ENCODE measurements at regions not wholly inside any gene's neighbourhood (a gene's known extent, or its start where the extent isn't known, plus 50 kb on each side); places are given as distances from the start of the nearest gene placed in this dataset.

- H3K9me3 Mint-ChIP-seq, result peaks cover 8 to 16% of the 10 kb centered on the region in 2 experiments; a peak in 4 of 5 replicates
- Histone ChIP-seq H3K14ac (ENCODE audit: insufficient read depth, low read length) (no peak overlapping the region), H4K91ac (ENCODE audit: insufficient read length, low read depth, low read length) (no peak overlapping the region), H3K4me2 (ENCODE audit: insufficient read depth, insufficient read length, low read length) (no peak overlapping the region), H4K8ac (replicated peaks; ENCODE audit: insufficient read length, low read depth, low read length) (no peak overlapping the region), H3K27ac (ENCODE audit: insufficient read length, low read depth, low read length) (no peak overlapping the region), H4K5ac (ENCODE audit: insufficient read length, low read depth, low read length) (no peak overlapping the region), H3K23me2 (ENCODE audit: insufficient read length, low read depth, low read length, poor library complexity, severe bottlenecking) (no peaks in the 10 kb centered on the region), H2BK15ac (ENCODE audit: low read depth, low read length) (no peak overlapping the region), H3K23ac (ENCODE audit: insufficient read length, low read depth, low read length) (no peak overlapping the region), H3K56ac (ENCODE audit: insufficient read length, low read depth, low read length) (no peak overlapping the region), H3K27me3 (ENCODE audit: insufficient read depth, low read length) (no peaks in the 10 kb centered on the region), H3T11ph (ENCODE audit: low read length) (no peak overlapping the region), H3K4me1 (ENCODE audit: insufficient read depth, low read length) (no peaks in the 10 kb centered on the region), H4K20me1 (ENCODE audit: control insufficient read depth, insufficient read depth, insufficient read length) (no peaks in the 10 kb centered on the region), H3K9ac (ENCODE audit: extremely low read depth, insufficient read length, low read length) (no peak overlapping the region), H3K4ac (ENCODE audit: low read depth, low read length) (no peak overlapping the region), H2BK5ac (ENCODE audit: insufficient read length, low read length) (no peak overlapping the region), H2AK5ac (ENCODE audit: insufficient read length, low read length) (no peak overlapping the region), H3K9me3 (ENCODE audit: control insufficient read depth, low read depth, low read length) (no peaks in the 10 kb centered on the region), H2BK12ac (ENCODE audit: insufficient read length, low read depth, low read length) (no peak overlapping the region), H3K18ac (ENCODE audit: insufficient read length, low read depth, low read length) (no peak overlapping the region), H2BK120ac (ENCODE audit: low read depth, low read length, poor library complexity, severe bottlenecking) (no peak overlapping the region), H3K79me2 (ENCODE audit: insufficient read depth, low read length) (no peaks in the 10 kb centered on the region), H2BK20ac (ENCODE audit: low read depth, low read length, poor library complexity, severe bottlenecking) (no peak overlapping the region), H2AFZ (ENCODE audit: low read length) (no peak overlapping the region), H3K79me1 (ENCODE audit: insufficient read depth, low read depth, low read length, poor library complexity, severe bottlenecking) (no peaks in the 10 kb centered on the region)
- no peaks in the 10 kb centered on the region for H3K4me1 Mint-ChIP-seq
- WGBS (ENCODE audit: extremely low coverage, insufficient read length, low lambda C conversion rate), result no CpG with 5 or more reads among the region's 1 CpG
- H3K27ac Mint-ChIP-seq, result no peak overlapping the region
- H3K27me3 Mint-ChIP-seq (ENCODE audit: low read depth), result no peaks in the 10 kb centered on the region
- H3K36me3 Mint-ChIP-seq (ENCODE audit: insufficient read depth in 1 of 3, low read depth in 3 of 3), result peaks cover 0 to 10% (median 0%) of the 10 kb centered on the region in 3 experiments; a peak in 2 of 7 replicates
- DNase-seq, result no peak
- TF ChIP-seq, protein P1, sequence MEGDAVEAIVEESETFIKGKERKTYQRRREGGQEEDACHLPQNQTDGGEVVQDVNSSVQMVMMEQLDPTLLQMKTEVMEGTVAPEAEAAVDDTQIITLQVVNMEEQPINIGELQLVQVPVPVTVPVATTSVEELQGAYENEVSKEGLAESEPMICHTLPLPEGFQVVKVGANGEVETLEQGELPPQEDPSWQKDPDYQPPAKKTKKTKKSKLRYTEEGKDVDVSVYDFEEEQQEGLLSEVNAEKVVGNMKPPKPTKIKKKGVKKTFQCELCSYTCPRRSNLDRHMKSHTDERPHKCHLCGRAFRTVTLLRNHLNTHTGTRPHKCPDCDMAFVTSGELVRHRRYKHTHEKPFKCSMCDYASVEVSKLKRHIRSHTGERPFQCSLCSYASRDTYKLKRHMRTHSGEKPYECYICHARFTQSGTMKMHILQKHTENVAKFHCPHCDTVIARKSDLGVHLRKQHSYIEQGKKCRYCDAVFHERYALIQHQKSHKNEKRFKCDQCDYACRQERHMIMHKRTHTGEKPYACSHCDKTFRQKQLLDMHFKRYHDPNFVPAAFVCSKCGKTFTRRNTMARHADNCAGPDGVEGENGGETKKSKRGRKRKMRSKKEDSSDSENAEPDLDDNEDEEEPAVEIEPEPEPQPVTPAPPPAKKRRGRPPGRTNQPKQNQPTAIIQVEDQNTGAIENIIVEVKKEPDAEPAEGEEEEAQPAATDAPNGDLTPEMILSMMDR (conservative IDR thresholded peaks at IDR 0.05), result no peak
- H3K4me3 Mint-ChIP-seq, result no peak overlapping the region
These were observed 73.6 kb upstream of the FBXO33 start for GRCh38 chr14:39505812-39506211.
